Keratinocyte (primary cell): ENCODE measurements at regions not wholly inside any gene's neighbourhood (a gene's known extent, or its start where the extent isn't known, plus 50 kb on each side); places are given as distances from the start of the nearest gene placed in this dataset.

Source experiments
- DNase-seq: peaks from one replicate; pipeline ENCODE4 v3.0.0-alpha.2; 2011; ENCODE audit warnings: low read depth, missing footprints, low spot score
- FAIRE-seq: peaks from 2 replicates; lab custom pipeline; 2011; peaks lifted over from hg19 to GRCh38; lab: Jason Lieb, UNC
- H2AFZ ChIP-seq: 2 replicates; pipeline ENCODE4 v1.6.0; 2012; ENCODE audit warnings: low read length, control low read depth, inconsistent platforms; ENCODE audit not compliant: control insufficient read depth
- H3K27ac ChIP-seq: 2 replicates; pipeline ENCODE4 v1.5.1; 2011; ENCODE audit warnings: low read length; ENCODE audit not compliant: control insufficient read depth, insufficient read depth
- H3K27me3 ChIP-seq: 3 replicates; pipeline ENCODE4 v1.6.0; 2011; ENCODE audit warnings: low read length; ENCODE audit not compliant: control insufficient read depth, insufficient read depth; ENCODE audit errors: extremely low read depth
- H3K36me3 ChIP-seq, 2 experiments: 2 replicates in 1 of 2; 3 replicates in 1 of 2; pipeline ENCODE4 v1.5.1; 2011; ENCODE audit warnings: low read length in 2 of 2, mild to moderate bottlenecking in 1 of 2; ENCODE audit not compliant: control insufficient read depth in 2 of 2, insufficient read depth in 2 of 2; ENCODE audit errors: extremely low read depth in 1 of 2
- H3K4me1 ChIP-seq: 3 replicates; pipeline ENCODE4 v1.5.1; 2011; ENCODE audit warnings: low read length; ENCODE audit not compliant: control insufficient read depth, insufficient read depth; ENCODE audit errors: extremely low read depth
- H3K4me2 ChIP-seq: 3 replicates; pipeline ENCODE4 v1.6.0; 2011; ENCODE audit warnings: low read depth, low read length; ENCODE audit not compliant: control insufficient read depth, insufficient read depth; ENCODE audit errors: extremely low read depth
- H3K4me3 ChIP-seq, 3 experiments: fragments of 200-600 bp in 1 of 3; sonication (generic) in 1 of 3; 2 replicates in 2 of 3; 3 replicates in 1 of 3; pipeline ENCODE4 v1.5.1; 2011 to 2016; ENCODE audit warnings: low read length in 3 of 3, mild to moderate bottlenecking in 3 of 3, control low read depth in 2 of 3, inconsistent platforms in 1 of 3, low read depth in 1 of 3, mixed read lengths in 1 of 3, mixed run types in 1 of 3, moderate library complexity in 1 of 3; ENCODE audit not compliant: control insufficient read depth in 2 of 3, insufficient read depth in 2 of 3; ENCODE audit errors: extremely low read depth in 1 of 3
- H3K79me2 ChIP-seq: 2 replicates; pipeline ENCODE4 v1.6.0; 2012; ENCODE audit warnings: low read length; ENCODE audit not compliant: control insufficient read depth, insufficient read depth
- H3K9ac ChIP-seq: 3 replicates; pipeline ENCODE4 v1.6.0; 2011; ENCODE audit warnings: low read length; ENCODE audit not compliant: control insufficient read depth, insufficient read depth; ENCODE audit errors: extremely low read depth
- H3K9me1 ChIP-seq: 3 replicates; pipeline ENCODE4 v1.6.0; 2011; ENCODE audit warnings: low read length; ENCODE audit not compliant: control insufficient read depth, insufficient read depth; ENCODE audit errors: extremely low read depth
- H3K9me3 ChIP-seq: 2 replicates; pipeline ENCODE4 v1.5.1; 2012; ENCODE audit warnings: low read depth, low read length; ENCODE audit not compliant: control insufficient read depth
- H4K20me1 ChIP-seq: 3 replicates; pipeline ENCODE4 v1.6.0; 2011; ENCODE audit warnings: low read length; ENCODE audit not compliant: control insufficient read depth, insufficient read depth; ENCODE audit errors: extremely low read depth
- EZH2 ChIP-seq: IDR thresholded peaks from one replicate; pipeline ENCODE4 v1.6.1; 2012; ENCODE audit warnings: inconsistent platforms, mild to moderate bottlenecking, low read length, moderate library complexity
- dilution Hi-C: fragments of 300-500 bp; cut with MboI; formaldehyde crosslinking; loops from one replicate; pipeline ENCODE4 v1.7.0; 2020; ENCODE audit warnings: low sequenced_read_pairs; ENCODE audit not compliant: extremely low pct_ligation_motif_present
- TF ChIP-seq, protein P1 (sequence below), 3 experiments: IDR thresholded peaks in 1 of 3; conservative IDR thresholded peaks in 1 of 3; optimal IDR thresholded peaks in 1 of 3; 2 replicates in 2 of 3; 3 replicates in 1 of 3; pipeline versions ENCODE3 to v1.5.1; 2011; ENCODE audit warnings: low read length in 3 of 3, mild to moderate bottlenecking in 3 of 3, moderate library complexity in 2 of 3, control low read depth in 1 of 3, inconsistent platforms in 1 of 3; ENCODE audit not compliant: insufficient read depth in 2 of 3; ENCODE audit errors: extremely low read depth in 1 of 3

DNA sequence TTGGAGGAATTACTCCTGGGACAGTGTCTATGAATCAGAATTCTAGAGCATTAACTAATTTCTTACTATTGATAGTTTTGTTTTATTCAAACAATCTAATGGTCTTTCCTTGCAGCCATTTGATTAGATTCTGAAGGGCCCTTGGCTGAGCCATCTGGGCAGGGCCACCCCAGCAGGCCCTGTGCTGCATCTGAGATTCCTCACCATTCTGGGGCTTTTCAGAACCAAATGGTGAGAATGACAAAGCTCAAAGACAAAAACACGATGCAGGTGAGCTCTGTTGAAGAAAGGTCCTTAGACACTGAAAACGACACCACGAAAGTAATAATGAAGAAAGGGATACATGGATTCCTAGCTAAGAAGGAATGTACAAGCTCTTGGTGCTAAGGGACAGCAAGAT is 321.0 kb upstream of the IRX4 start:
- FAIRE-seq = no peak
- TF ChIP-seq, protein P1, sequence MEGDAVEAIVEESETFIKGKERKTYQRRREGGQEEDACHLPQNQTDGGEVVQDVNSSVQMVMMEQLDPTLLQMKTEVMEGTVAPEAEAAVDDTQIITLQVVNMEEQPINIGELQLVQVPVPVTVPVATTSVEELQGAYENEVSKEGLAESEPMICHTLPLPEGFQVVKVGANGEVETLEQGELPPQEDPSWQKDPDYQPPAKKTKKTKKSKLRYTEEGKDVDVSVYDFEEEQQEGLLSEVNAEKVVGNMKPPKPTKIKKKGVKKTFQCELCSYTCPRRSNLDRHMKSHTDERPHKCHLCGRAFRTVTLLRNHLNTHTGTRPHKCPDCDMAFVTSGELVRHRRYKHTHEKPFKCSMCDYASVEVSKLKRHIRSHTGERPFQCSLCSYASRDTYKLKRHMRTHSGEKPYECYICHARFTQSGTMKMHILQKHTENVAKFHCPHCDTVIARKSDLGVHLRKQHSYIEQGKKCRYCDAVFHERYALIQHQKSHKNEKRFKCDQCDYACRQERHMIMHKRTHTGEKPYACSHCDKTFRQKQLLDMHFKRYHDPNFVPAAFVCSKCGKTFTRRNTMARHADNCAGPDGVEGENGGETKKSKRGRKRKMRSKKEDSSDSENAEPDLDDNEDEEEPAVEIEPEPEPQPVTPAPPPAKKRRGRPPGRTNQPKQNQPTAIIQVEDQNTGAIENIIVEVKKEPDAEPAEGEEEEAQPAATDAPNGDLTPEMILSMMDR (optimal IDR thresholded peaks at IDR 0.05 in 1 of 3, IDR thresholded peaks at IDR 0.05 in 1 of 3, conservative IDR thresholded peaks at IDR 0.05 in 1 of 3; ENCODE audit: extremely low read depth in 1 of 3, insufficient read depth in 2 of 3, low read length in 3 of 3) = no peak
- no peak for TF ChIP-seq EZH2
- dilution Hi-C loops = no loop called here

DNA sequence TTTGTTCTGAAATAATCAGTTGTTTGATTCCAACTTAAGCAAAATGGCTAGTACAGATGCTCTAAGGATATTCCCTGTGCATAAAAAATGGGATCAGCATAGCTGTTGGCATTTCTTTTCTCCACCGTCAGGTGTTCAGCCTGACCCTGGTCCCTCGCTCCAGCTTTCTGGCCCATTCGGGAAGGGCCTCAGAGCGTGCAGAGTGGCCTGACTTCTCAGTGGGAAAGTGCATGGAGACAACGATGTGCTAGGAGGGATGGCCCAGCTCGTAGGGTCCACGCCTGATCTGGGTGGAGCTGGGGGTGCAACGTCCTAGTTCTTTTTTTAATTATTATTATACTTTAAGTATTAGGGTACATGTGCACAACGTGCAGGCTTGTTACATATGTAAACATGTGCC is 319.1 kb upstream of the IRX4 start:
- TF ChIP-seq EZH2 = no peak
- TF ChIP-seq, protein P1 (optimal IDR thresholded peaks at IDR 0.05 in 1 of 3, IDR thresholded peaks at IDR 0.05 in 1 of 3, conservative IDR thresholded peaks at IDR 0.05 in 1 of 3; ENCODE audit: extremely low read depth in 1 of 3, insufficient read depth in 2 of 3, low read length in 3 of 3) = no peak
- dilution Hi-C loops = no loop called here
- Histone ChIP-seq H3K4me3 (no peak overlapping the region), H3K4me2 (no peak overlapping the region), H3K9ac (no peak overlapping the region), H2AFZ (no peak overlapping the region), H3K36me3 (no peaks in the 10 kb centered on the region), H3K79me2 (no peaks in the 10 kb centered on the region), H3K9me3 (no peaks in the 10 kb centered on the region), H4K20me1 (no peaks in the 10 kb centered on the region), H3K27ac (no peak overlapping the region), H3K9me1 (no peaks in the 10 kb centered on the region), H3K4me1 (no peaks in the 10 kb centered on the region), H3K27me3 (peaks cover 17% of the 10 kb centered on the region)
- no peak for FAIRE-seq
- no peak for DNase-seq

More for the DNA sequence above, 321.0 kb upstream of the IRX4 start:
- Histone ChIP-seq H4K20me1 (no peaks in the 10 kb centered on the region), H3K9me3 (no peaks in the 10 kb centered on the region), H3K4me1 (no peaks in the 10 kb centered on the region), H3K36me3 (no peaks in the 10 kb centered on the region), H3K9me1 (no peaks in the 10 kb centered on the region), H3K4me3 (no peak overlapping the region), H3K4me2 (no peak overlapping the region), H3K9ac (no peak overlapping the region), H3K27ac (no peak overlapping the region), H3K79me2 (no peaks in the 10 kb centered on the region), H2AFZ (no peak overlapping the region), H3K27me3 (peaks cover 17% of the 10 kb centered on the region)
- DNase-seq = no peak
